ENCODE measurements at regions not wholly inside any gene's neighbourhood (a gene's known extent, or its start where the extent isn't known, plus 50 kb on each side); places are given as distances from the start of the nearest gene placed in this dataset.

GRCh38 chr4:99722006-99722405, 64.4 kb upstream of the C4orf54 start:
- Histone ChIP-seq H3K4me3 (ENCODE audit: low read length in 2 of 2) (no peak overlapping the region), H3K36me3 (ENCODE audit: control insufficient read depth in 1 of 2, insufficient read depth in 2 of 2, low read length in 1 of 2) (no peaks in the 10 kb centered on the region), H3K27me3 (ENCODE audit: control insufficient read depth in 1 of 2, insufficient read depth in 2 of 2, low read length in 1 of 2) (no peaks in the 10 kb centered on the region), H3K4me1 (ENCODE audit: control insufficient read depth in 1 of 2, insufficient read depth in 2 of 2, low read length in 2 of 2) (peaks cover 0 to 4% of the 10 kb centered on the region in 2 donors), H3K9me3 (ENCODE audit: control insufficient read depth, low read length) (no peaks in the 10 kb centered on the region), H3K27ac (ENCODE audit: low read depth in 1 of 2, low read length in 2 of 2) (no peak overlapping the region)
- ATAC-seq (ENCODE audit: low FRiP score) (no peak), DNase-seq (no peak)
- intact Hi-C loops (cut with DNase I) = loop anchor here in 1 of 2 donors (5.0 kb wide), 1 partner anchor 160 kb away; the partner anchor contains the start of gene TRMT10A
- WGBS, 2 donors = 31 to 36% methylated on average over 1 of the region's 1 CpG

- no peaks in the 10 kb centered on the region for H3K36me3 ChIP-seq (ENCODE audit: control insufficient read depth in 1 of 2, insufficient read depth in 2 of 2, low read length in 1 of 2)
- DNase-seq (no peak), ATAC-seq (ENCODE audit: low FRiP score) (no peak)
- no peaks in the 10 kb centered on the region for H3K27me3 ChIP-seq (ENCODE audit: control insufficient read depth in 1 of 2, insufficient read depth in 2 of 2, low read length in 1 of 2)
- H3K4me1 ChIP-seq (ENCODE audit: control insufficient read depth in 1 of 2, insufficient read depth in 2 of 2, low read length in 2 of 2) = peaks cover 0 to 4% of the 10 kb centered on the region in 2 donors
- H3K4me3 ChIP-seq (ENCODE audit: low read length in 2 of 2) = no peak overlapping the region
- intact Hi-C loops (cut with DNase I) = loop anchor here in 1 of 2 donors (5.0 kb wide), 1 partner anchor 158 kb away; the partner anchor contains the start of gene TRMT10A
- H3K27ac ChIP-seq (ENCODE audit: low read depth in 1 of 2, low read length in 2 of 2) = no peak overlapping the region
- H3K9me3 ChIP-seq (ENCODE audit: control insufficient read depth, low read length) = no peaks in the 10 kb centered on the region
Measured at GRCh38 chr4:99720206-99720605, 62.6 kb upstream of the C4orf54 start.

- intact Hi-C loops (cut with DNase I) = no loop called here
- Histone ChIP-seq H3K27ac (ENCODE audit: low read depth in 1 of 2, low read length in 2 of 2) (no peak overlapping the region), H3K4me1 (ENCODE audit: control insufficient read depth in 1 of 2, insufficient read depth in 2 of 2, low read length in 2 of 2) (peaks cover 0 to 1% of the 10 kb centered on the region in 2 donors), H3K9me3 (ENCODE audit: control insufficient read depth, low read length) (no peaks in the 10 kb centered on the region), H3K36me3 (ENCODE audit: control insufficient read depth in 1 of 2, insufficient read depth in 2 of 2, low read length in 1 of 2) (no peaks in the 10 kb centered on the region), H3K4me3 (ENCODE audit: low read length in 2 of 2) (no peak overlapping the region), H3K27me3 (ENCODE audit: control insufficient read depth in 1 of 2, insufficient read depth in 2 of 2, low read length in 1 of 2) (no peaks in the 10 kb centered on the region)
- WGBS, 2 donors = 50 to 60% methylated on average over 1 of the region's 1 CpG
- DNase-seq (no peak), ATAC-seq (ENCODE audit: low FRiP score) (no peak)
Measured at GRCh38 chr4:99716996-99717395, 59.4 kb upstream of the C4orf54 start.

- H3K4me3 ChIP-seq (ENCODE audit: low read length in 2 of 2) = no peak overlapping the region
- H3K36me3 ChIP-seq (ENCODE audit: control insufficient read depth in 1 of 2, insufficient read depth in 2 of 2, low read length in 1 of 2) = no peaks in the 10 kb centered on the region
- DNase-seq = no peak
- H3K4me1 ChIP-seq (ENCODE audit: control insufficient read depth in 1 of 2, insufficient read depth in 2 of 2, low read length in 2 of 2) = no peaks in the 10 kb centered on the region
- no peaks in the 10 kb centered on the region for H3K27me3 ChIP-seq (ENCODE audit: control insufficient read depth in 1 of 2, insufficient read depth in 2 of 2, low read length in 1 of 2)
- H3K27ac ChIP-seq (ENCODE audit: low read depth in 1 of 2, low read length in 2 of 2) = no peak overlapping the region
- intact Hi-C loops (cut with DNase I) = no loop called here
- ATAC-seq (ENCODE audit: low FRiP score) = no peak
- no peaks in the 10 kb centered on the region for H3K9me3 ChIP-seq (ENCODE audit: control insufficient read depth, low read length)
Measured at GRCh38 chr4:99715286-99715685, 57.7 kb upstream of the C4orf54 start.

- intact Hi-C loops (cut with DNase I) = no loop called here
- H3K4me1 ChIP-seq (ENCODE audit: control insufficient read depth in 1 of 2, insufficient read depth in 2 of 2, low read length in 2 of 2) = no peaks in the 10 kb centered on the region
- no peak overlapping the region for H3K4me3 ChIP-seq (ENCODE audit: low read length in 2 of 2)
- H3K27me3 ChIP-seq (ENCODE audit: control insufficient read depth in 1 of 2, insufficient read depth in 2 of 2, low read length in 1 of 2) = no peaks in the 10 kb centered on the region
- no peak for DNase-seq
- no peaks in the 10 kb centered on the region for H3K9me3 ChIP-seq (ENCODE audit: control insufficient read depth, low read length)
- H3K27ac ChIP-seq (ENCODE audit: low read depth in 1 of 2, low read length in 2 of 2) = no peak overlapping the region
- ATAC-seq (ENCODE audit: low FRiP score) = no peak
- WGBS, 2 donors = 95 to 97% methylated on average over 4 of the region's 4 CpGs
- H3K36me3 ChIP-seq (ENCODE audit: control insufficient read depth in 1 of 2, insufficient read depth in 2 of 2, low read length in 1 of 2) = no peaks in the 10 kb centered on the region
Measured at GRCh38 chr4:99714179-99714578, 56.6 kb upstream of the C4orf54 start.

- no peaks in the 10 kb centered on the region for H3K9me3 ChIP-seq (ENCODE audit: control insufficient read depth, low read length)
- intact Hi-C loops (cut with DNase I) = no loop called here
Measured at GRCh38 chr4:99712530-99712929, 54.9 kb upstream of the C4orf54 start.

GRCh38 chr4:99712099-99712498, 54.5 kb upstream of the C4orf54 start:
- Histone ChIP-seq H3K27me3 (ENCODE audit: control insufficient read depth in 1 of 2, insufficient read depth in 2 of 2, low read length in 1 of 2) (no peaks in the 10 kb centered on the region), H3K27ac (ENCODE audit: low read depth in 1 of 2, low read length in 2 of 2) (no peak overlapping the region), H3K4me3 (ENCODE audit: low read length in 2 of 2) (no peak overlapping the region), H3K36me3 (ENCODE audit: control insufficient read depth in 1 of 2, insufficient read depth in 2 of 2, low read length in 1 of 2) (no peaks in the 10 kb centered on the region), H3K4me1 (ENCODE audit: control insufficient read depth in 1 of 2, insufficient read depth in 2 of 2, low read length in 2 of 2) (peaks cover 0 to 1% of the 10 kb centered on the region in 2 donors), H3K9me3 (ENCODE audit: control insufficient read depth, low read length) (no peaks in the 10 kb centered on the region)
- intact Hi-C loops (cut with DNase I) = no loop called here
- DNase-seq (no peak), ATAC-seq (ENCODE audit: low FRiP score) (no peak)
- 94 to 97% methylated on average over 1 of the region's 1 CpG for WGBS, 2 donors

More at GRCh38 chr4:99712530-99712929, 54.9 kb upstream of the C4orf54 start:
- no peak overlapping the region for H3K27ac ChIP-seq (ENCODE audit: low read depth in 1 of 2, low read length in 2 of 2)
- no peaks in the 10 kb centered on the region for H3K36me3 ChIP-seq (ENCODE audit: control insufficient read depth in 1 of 2, insufficient read depth in 2 of 2, low read length in 1 of 2)
- DNase-seq = no peak
- peaks cover 0 to 1% of the 10 kb centered on the region in 2 donors for H3K4me1 ChIP-seq (ENCODE audit: control insufficient read depth in 1 of 2, insufficient read depth in 2 of 2, low read length in 2 of 2)
- no peak for ATAC-seq (ENCODE audit: low FRiP score)
- WGBS, 2 donors = 92 to 96% methylated on average over 3 of the region's 3 CpGs
- no peak overlapping the region for H3K4me3 ChIP-seq (ENCODE audit: low read length in 2 of 2)
- H3K27me3 ChIP-seq (ENCODE audit: control insufficient read depth in 1 of 2, insufficient read depth in 2 of 2, low read length in 1 of 2) = no peaks in the 10 kb centered on the region

GRCh38 chr4:99711657-99712056, 54.0 kb upstream of the C4orf54 start:
- Histone ChIP-seq H3K27me3 (ENCODE audit: control insufficient read depth in 1 of 2, insufficient read depth in 2 of 2, low read length in 1 of 2) (no peaks in the 10 kb centered on the region), H3K4me1 (ENCODE audit: control insufficient read depth in 1 of 2, insufficient read depth in 2 of 2, low read length in 2 of 2) (peaks cover 0 to 1% of the 10 kb centered on the region in 2 donors), H3K27ac (ENCODE audit: low read depth in 1 of 2, low read length in 2 of 2) (no peak overlapping the region), H3K4me3 (ENCODE audit: low read length in 2 of 2) (no peak overlapping the region), H3K36me3 (ENCODE audit: control insufficient read depth in 1 of 2, insufficient read depth in 2 of 2, low read length in 1 of 2) (no peaks in the 10 kb centered on the region), H3K9me3 (ENCODE audit: control insufficient read depth, low read length) (no peaks in the 10 kb centered on the region)
- DNase-seq (no peak), ATAC-seq (ENCODE audit: low FRiP score) (no peak)
- WGBS, 2 donors = 89 to 92% methylated on average over 2 of the region's 2 CpGs
- intact Hi-C loops (cut with DNase I) = no loop called here

GRCh38 chr4:99710681-99711345, 53.2 kb upstream of the C4orf54 start:
- DNase-seq = no peak
- WGBS, 2 donors = 88 to 90% methylated on average over 1 of the region's 1 CpG
- no peaks in the 10 kb centered on the region for H3K9me3 ChIP-seq (ENCODE audit: control insufficient read depth, low read length)
- ATAC-seq (ENCODE audit: low FRiP score) = no peak
- intact Hi-C loops (cut with DNase I) = no loop called here
- H3K36me3 ChIP-seq (ENCODE audit: control insufficient read depth in 1 of 2, insufficient read depth in 2 of 2, low read length in 1 of 2) = no peaks in the 10 kb centered on the region
- no peaks in the 10 kb centered on the region for H3K27me3 ChIP-seq (ENCODE audit: control insufficient read depth in 1 of 2, insufficient read depth in 2 of 2, low read length in 1 of 2)
- peaks cover 0 to 1% of the 10 kb centered on the region in 2 donors for H3K4me1 ChIP-seq (ENCODE audit: control insufficient read depth in 1 of 2, insufficient read depth in 2 of 2, low read length in 2 of 2)
- no peak overlapping the region for H3K4me3 ChIP-seq (ENCODE audit: low read length in 2 of 2)
- H3K27ac ChIP-seq (ENCODE audit: low read depth in 1 of 2, low read length in 2 of 2) = no peak overlapping the region
